Stimulated activated CD8-positive, alpha-beta memory T cell treated with anti-CD3 and anti-CD28 coated beads, Interleukin-7, amount 100 ng/mL, for 24 hours (primary cell): ENCODE measurements at regions not wholly inside any gene's neighbourhood (a gene's known extent, or its start where the extent isn't known, plus 50 kb on each side); places are given as distances from the start of the nearest gene placed in this dataset.
"Not testable (repeated sequence)": the region's sequence is repeated elsewhere in the genome, so short reads cannot be mapped to it uniquely, and the experiment has no call there.

Experiments
- DNase-seq: peaks from one replicate; pipeline ENCODE4 v3.0.0-alpha.2; 2020; ENCODE audit warnings: low read depth

- no peak for DNase-seq
Observed at GRCh38 chr2:21860907-21861306, 737.1 kb downstream of the TDRD15 start.

DNA sequence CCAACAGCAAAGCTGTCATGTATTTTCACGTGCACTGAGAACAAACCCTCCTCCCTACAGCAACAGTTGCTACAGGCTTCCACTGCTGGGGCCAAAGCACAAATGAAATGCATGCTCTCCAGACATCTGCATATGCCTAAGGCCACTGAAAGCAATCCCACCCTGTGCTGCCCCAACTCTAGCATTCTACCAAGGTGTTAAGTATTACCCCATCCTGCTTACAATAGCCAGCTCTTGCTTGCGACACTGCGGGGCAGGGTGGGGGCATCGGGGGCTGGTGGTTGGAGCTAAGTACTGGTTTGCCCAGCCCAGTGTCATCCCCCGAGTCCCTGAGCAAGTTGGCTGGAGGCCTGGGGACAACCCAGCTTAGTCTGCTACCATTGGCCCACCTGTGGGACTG lies 742.5 kb downstream of the TDRD15 start:
- no peak for DNase-seq

DNA sequence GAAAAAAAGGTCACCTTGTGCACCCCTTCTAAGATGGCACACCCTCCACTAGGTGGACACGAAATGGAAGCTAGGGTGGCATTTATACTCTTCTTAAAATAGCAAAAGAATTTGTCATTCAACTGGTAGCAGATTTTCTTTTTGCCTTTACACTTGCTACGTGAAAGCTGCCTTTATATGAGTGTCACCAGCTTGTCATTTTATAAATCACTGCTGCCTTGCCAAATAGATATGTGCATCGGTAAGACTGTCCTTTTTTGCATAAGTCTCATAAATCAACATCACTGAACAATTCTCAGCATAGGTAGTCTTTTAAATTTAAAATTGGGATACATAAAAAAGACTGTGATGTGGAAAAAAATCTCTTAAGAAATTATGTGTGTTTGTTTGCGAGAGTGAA lies 764.1 kb downstream of the TDRD15 start:
- no peak for DNase-seq

DNA sequence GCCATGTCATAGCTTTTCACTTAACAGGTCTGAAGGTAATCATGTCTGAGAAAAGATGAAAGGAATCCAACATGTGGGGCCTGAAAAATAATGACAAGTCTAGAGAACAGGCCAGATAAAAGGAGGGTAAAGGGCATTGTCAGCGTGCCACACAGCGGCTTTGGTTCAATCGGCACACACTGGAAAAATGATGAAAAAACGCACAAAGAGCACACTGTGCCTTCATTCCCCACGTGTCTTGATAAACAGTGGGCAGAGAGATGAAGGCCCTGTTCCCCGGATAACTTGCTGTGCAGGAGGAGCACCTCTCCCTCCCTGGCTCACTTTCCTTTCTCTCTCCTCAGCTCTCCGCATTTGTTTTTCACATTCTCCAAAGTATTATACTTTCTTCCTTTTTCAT lies 766.3 kb downstream of the TDRD15 start:
- DNase-seq = no peak

GRCh38 chr2:21890716-21891115 lies 766.9 kb downstream of the TDRD15 start:
- no peak for DNase-seq

GRCh38 chr2:21891191-21891590 lies 767.4 kb downstream of the TDRD15 start:
- DNase-seq = no peak

- DNase-seq = no peak
Observed at GRCh38 chr2:21892140-21892539, 768.4 kb downstream of the TDRD15 start.

DNA sequence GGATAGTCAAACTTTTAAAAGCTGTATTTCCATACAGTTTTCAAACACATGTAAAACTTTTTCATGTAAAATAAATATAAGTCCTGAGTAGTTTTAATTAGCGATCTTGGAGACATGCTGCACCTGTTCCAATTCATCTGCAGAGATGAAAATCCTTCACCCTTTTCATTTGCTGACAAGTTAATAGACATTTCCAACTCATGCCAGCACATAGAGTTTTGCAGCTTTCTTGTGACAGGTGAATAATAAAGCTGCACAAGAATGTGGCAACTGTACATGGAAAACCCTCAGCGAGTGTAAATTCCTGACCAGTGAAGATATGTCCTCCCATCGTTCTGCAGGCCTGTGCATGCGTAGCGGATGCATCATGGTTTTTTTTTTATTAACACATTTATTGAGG lies 771.4 kb downstream of the TDRD15 start:
- DNase-seq = no peak

DNA sequence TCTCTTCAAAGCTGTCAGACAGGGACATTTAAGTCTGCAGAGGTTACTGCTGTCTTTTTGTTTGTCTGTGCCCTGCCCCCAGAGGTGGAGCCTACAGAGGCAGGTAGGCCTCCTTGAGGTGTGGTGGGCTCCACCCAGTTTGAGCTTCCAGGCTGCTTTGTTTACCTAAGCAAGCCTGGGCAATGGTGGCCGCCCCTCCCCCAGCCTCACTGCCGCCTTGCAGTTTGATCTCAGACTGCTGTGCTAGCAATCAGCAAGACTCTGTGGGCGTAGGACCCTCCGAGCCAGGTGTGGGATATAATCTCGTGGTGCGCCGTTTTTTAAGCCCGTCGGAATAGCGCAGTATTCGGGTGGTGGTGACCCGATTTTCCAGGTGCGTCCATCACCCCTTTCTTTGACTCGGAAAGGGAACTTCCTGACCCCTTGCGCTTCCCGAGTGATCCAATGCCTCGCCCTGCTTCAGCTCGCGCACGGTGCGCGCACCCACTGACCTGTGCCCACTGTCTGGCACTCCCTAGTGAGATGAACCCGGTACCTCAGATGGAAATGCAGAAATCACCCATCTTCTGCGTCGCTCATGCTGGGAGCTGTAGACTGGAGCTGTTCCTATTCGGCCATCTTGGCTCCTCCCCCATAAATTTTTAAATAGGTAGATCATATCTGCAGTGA lies 785.1 kb downstream of the TDRD15 start:
- not testable (repeated sequence) for DNase-seq

DNA sequence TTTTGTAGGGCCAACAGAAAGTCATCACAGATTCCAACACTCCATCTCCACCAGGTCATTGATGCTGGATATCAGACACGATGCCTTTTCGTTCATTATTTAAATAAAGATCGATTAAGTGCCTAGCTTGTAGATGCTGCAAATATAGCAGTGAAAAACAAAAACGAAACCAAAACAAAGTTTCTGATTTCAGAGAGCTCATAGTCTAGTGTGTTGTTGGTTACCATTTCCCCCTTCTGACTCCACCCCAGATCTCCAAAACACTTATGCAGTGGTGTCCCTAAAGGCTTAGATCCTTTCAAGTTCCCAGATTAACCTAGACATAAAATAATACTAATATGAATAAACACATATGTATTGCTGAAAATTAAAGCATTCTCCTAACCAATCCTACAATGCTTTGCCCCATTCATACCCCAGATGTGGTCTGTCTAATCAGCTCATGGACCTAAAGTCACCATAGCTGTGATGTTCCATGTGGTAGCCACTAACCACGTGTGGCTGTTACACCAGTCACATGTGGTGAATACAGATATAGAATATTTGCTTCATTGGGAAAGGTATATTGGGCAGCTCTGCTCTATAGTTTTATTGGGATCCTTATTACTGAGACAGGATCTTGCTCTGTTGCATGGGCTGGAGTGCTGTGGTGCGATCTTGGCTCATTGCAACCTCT lies 787.2 kb downstream of the TDRD15 start:
- DNase-seq = no peak

- DNase-seq = no peak
Observed at GRCh38 chr2:21912405-21912804, 788.6 kb downstream of the TDRD15 start.

DNA sequence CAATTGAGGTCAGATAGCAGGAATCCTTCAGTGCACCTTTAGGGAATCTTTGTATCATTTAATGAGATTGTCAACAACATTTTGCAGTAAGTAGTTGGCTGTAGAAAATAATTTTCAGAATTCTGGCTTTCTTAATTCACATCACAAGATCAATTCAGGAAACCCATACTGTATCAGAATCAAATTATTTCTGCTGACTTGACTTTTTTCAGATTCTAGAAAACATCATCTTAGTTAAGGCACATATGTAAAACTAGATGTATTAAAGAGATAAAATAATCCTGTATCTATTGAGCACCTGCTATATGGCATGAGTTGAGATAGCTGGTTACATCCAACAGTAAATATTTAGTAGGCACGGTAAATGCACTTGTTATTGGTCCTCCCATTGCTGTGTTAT lies 791.4 kb downstream of the TDRD15 start:
- DNase-seq = no peak

DNA sequence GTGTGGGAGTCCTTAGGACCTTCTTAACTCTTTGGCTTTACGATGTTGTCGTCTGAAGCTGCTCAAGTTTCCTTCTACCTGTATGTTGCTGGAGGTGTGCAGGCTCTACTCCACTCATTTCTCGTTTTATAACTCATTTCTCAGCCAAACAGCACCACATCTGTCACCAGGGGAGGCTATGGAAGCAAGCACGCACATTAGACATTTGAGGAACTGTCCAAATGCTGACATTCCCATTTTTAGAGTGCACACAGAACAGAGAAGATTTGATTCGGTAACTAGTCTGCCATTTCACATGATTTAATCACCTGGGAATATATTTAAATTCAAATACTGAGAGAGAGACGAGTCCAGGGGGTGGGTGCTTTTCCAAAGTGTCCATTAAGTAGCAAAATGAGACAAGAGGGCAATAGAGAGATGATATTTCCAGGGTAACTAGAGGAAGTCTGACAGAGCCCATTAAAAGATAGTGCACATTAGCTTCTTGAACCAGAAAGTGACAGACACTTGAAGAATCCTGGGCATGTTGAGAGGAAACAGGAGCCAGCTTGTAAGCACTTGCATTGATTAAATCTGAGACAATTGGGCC lies 793.3 kb downstream of the TDRD15 start:
- no peak for DNase-seq

DNA sequence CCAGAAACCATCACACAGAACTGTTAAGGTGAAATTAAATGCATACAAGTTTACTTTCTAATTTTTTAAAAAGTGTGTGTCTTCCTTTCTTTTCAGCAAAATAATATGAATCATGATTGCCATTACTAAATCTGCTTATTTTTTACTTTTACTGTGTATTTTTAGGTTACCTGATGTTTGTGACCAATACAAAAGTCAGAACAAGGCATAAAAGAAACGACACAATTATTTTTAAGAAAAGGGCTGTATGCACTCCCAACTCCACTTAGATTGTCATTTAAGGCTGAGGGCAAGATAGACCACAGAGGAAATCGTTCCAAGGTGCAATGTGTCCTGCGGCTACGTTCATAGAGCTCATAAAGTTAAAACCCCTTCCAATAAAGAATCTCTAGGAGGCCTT lies 797.0 kb downstream of the TDRD15 start:
- DNase-seq = no peak

DNA sequence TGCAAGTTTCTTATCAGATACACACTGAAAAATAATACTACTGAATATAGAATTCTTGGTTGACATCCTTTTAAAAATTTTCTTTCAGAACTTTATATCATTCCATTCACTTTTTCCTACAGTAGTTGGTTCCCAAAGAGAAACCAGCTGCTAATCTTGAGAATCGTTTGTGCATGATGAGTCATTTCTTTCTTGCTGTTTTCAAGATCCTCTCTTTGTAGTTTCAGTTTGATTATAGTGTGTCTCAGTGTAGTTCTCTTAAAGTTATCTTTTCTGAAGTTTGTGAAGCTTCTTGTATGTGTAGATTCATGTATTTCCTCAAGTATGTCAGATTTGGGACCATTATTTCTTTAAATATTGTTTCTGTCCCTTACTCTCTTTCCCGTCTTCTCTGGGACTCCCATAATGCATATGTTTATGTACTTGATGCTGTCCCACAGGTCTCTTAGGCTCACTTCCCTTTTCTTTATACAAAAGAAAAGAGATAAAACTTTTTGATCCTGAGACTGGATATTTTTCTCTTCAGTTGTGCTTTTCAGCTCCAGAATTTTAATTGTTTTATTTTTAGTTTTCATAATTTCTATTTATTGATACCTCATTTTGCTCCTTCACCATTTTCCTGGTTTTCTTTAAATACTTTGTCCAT lies 801.0 kb downstream of the TDRD15 start:
- DNase-seq = no peak

- no peak for DNase-seq
Observed at GRCh38 chr2:21928292-21928691, 804.5 kb downstream of the TDRD15 start.

DNA sequence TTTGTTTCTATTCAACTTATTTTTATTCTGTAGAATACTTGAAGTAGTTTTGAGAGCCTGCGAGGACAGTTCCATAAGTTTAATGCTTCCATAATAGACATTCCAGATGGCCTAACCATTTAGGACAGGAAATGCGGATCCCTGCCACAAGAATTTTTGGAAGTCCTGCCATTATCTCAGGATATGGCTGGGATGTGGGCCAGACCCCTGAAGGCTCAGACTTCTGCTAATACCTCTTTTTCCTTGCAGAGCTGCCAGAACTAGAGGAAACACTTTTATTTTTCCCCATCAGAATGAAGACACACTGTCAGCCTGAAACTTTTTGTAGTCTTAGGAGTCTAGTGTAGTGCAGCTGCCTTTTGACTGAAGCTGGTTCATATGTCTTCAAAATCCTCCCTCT lies 806.5 kb downstream of the TDRD15 start:
- no peak for DNase-seq

DNA sequence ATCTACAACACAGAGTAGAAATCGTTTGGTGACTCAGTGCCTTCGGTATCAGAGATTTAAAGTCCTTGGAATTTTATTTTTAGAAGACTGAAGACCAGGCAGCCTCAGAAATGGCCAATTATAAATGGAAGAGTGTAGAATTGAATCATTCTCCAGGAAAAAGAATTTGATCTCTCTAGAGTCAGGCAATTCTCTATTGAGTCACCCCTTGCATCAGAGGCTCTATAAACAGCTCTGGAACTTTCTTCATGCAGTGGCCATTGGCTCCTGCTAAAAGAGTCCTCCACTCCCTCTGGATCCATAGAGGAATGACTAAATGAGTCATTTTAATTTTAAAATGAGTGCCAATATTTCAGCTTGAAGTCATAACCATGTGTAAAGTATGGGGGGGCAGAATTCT lies 816.2 kb downstream of the TDRD15 start:
- DNase-seq = no peak

DNA sequence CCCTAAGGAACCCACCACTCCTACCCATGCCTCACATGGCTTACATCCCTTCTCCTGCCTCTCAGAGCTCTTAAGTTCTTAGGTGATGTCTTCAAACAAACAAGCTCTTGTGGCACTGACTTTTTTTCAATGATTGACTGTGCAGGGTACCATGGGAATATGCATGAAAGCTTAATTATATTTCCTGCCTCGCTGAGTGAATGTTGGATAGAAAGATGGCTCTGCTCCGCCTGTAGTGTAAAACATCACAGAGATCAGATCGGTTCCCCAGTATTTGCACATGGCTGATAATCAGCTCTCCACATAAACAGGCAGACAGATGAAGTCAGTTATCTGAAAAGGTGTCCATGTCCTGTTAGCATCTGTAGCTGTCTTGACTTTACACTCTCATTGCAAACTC lies 820.8 kb downstream of the TDRD15 start:
- DNase-seq = no peak

DNA sequence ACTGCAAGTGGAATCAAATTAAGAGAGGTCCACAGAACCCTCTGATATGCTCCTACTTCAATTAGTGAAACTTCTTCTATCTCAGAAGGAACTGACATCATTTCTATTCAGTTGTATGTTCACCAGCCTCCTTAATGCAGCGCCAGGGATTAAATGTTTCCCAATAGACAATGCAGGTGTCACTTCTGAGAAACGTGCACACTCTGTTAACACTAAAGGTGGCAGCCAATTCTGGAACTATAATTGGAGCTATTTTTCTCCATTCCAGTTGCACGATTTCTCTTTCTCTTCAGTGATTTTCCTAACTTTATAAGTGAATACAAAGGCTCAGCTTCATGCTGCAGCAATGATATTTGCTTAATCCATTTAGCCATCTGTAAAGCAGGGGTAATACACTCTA lies 821.9 kb downstream of the TDRD15 start:
- no peak for DNase-seq

DNA sequence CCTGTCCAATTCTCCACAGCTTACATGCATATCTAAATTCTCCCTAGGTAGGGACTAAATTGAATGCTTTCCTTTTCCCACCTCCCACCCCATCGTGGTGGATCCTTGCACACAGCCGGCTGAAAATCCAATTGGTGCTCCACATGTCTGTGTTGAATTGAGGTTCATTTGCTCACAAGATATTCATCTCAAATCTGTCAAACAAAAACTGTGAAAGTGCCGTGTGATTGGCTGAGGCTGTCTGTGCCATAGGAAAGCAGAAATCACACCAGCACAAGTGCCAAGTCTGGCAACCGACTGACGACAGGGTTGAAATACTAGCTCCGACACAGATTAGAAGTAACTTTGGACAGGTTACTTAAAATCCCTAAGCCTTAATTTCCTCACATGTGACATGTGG lies 823.3 kb downstream of the TDRD15 start:
- DNase-seq = no peak

- no peak for DNase-seq
Observed at GRCh38 chr2:21966139-21966538, 842.4 kb downstream of the TDRD15 start.

DNA sequence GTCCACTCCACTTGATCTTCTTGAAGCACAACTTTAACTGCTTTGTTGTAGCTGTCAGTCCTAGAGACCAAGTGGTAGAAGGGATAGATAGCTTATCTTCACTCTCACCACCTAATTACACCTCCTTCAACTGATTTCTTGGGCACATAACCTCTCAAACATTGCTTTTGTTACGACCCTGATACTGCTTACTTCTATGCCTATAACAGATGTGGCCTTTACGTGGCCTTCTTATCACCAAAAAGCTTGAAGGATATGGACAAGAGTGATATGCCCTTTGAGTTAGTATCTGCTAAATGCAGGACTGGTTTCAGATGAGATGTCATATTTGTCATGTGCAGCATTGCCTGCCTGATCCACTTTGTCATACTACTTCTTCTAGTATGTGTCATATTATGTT lies 847.2 kb downstream of the TDRD15 start:
- no peak for DNase-seq
